Parathyroid adenoma (tissue), 2 donors: ENCODE measurements at regions not wholly inside any gene's neighbourhood (a gene's known extent, or its start where the extent isn't known, plus 50 kb on each side); places are given as distances from the start of the nearest gene placed in this dataset.

ENCODE experiments used
- H2AFZ ChIP-seq: fragments of 300-600 bp; sonication (generic); one replicate; pipeline ENCODE4 v1.7.0; 2017; ENCODE audit warnings: antibody characterized with exemption, mild to moderate bottlenecking
- H3K27ac ChIP-seq: fragments of 300-600 bp; sonication (generic); one replicate; pipeline ENCODE4 v1.7.0; 2017
- H3K27me3 ChIP-seq: fragments of 300-600 bp; sonication (generic); one replicate; pipeline ENCODE4 v1.7.0; 2017; ENCODE audit warnings: low read length; ENCODE audit not compliant: control insufficient read depth, insufficient read depth
- H3K36me3 ChIP-seq: fragments of 300-600 bp; sonication (generic); one replicate; pipeline ENCODE4 v1.7.0; 2017; ENCODE audit warnings: low read length; ENCODE audit not compliant: control insufficient read depth, insufficient read depth
- H3K4me1 ChIP-seq: fragments of 300-600 bp; sonication (generic); one replicate; pipeline ENCODE4 v1.7.0; 2017; ENCODE audit warnings: control low read depth
- H3K4me2 ChIP-seq: fragments of 300-600 bp; sonication (generic); one replicate; pipeline ENCODE4 v1.7.0; 2017; ENCODE audit warnings: low read length
- H3K4me3 ChIP-seq: fragments of 300-600 bp; sonication (generic); one replicate; pipeline ENCODE4 v1.7.0; 2017; ENCODE audit warnings: low read depth, low read length
- H3K79me2 ChIP-seq: fragments of 300-600 bp; sonication (generic); one replicate; pipeline ENCODE4 v1.7.0; 2017; ENCODE audit warnings: control low read depth
- H3K9ac ChIP-seq: fragments of 300-600 bp; sonication (generic); one replicate; pipeline ENCODE4 v1.7.0; 2017; ENCODE audit warnings: mild to moderate bottlenecking
- H3K9me3 ChIP-seq: fragments of 300-600 bp; sonication (generic); one replicate; pipeline ENCODE4 v1.7.0; 2017; ENCODE audit warnings: low read length; ENCODE audit not compliant: control insufficient read depth
- CTCF ChIP-seq: fragments of 300-600 bp; sonication (generic); IDR thresholded peaks from one replicate; pipeline ENCODE4 v1.7.0; 2017; ENCODE audit warnings: antibody characterized with exemption, mild to moderate bottlenecking
- donor health status: primary hyperparathyroidism.

- Histone ChIP-seq H3K9ac (no peak overlapping the region), H3K27ac (no peak overlapping the region), H3K9me3 (no peaks in the 10 kb centered on the region), H3K4me3 (no peak overlapping the region), H3K36me3 (no peaks in the 10 kb centered on the region), H3K79me2 (no peaks in the 10 kb centered on the region), H3K4me2 (no peak overlapping the region), H2AFZ (no peak overlapping the region), H3K4me1 (no peaks in the 10 kb centered on the region), H3K27me3 (no peaks in the 10 kb centered on the region)
- no peak for TF ChIP-seq CTCF
These were observed 372.7 kb downstream of the LIG4 start for GRCh38 chr13:107842562-107843180.

- Histone ChIP-seq H3K4me2 (no peak overlapping the region), H3K9ac (no peak overlapping the region)
These were observed 376.7 kb downstream of the LIG4 start for GRCh38 chr13:107838588-107839161.

GRCh38 chr13:107836685-107837084, 378.7 kb downstream of the LIG4 start:
- Histone ChIP-seq H3K9ac (no peak overlapping the region), H3K4me3 (no peak overlapping the region), H3K4me2 (no peak overlapping the region), H3K27me3 (no peaks in the 10 kb centered on the region), H3K9me3 (no peaks in the 10 kb centered on the region), H3K27ac (no peak overlapping the region), H3K79me2 (peaks cover 2% of the 10 kb centered on the region), H3K4me1 (no peaks in the 10 kb centered on the region), H3K36me3 (no peaks in the 10 kb centered on the region), H2AFZ (no peak overlapping the region)
- no peak for TF ChIP-seq CTCF

More at GRCh38 chr13:107838588-107839161, 376.7 kb downstream of the LIG4 start:
- H3K79me2 ChIP-seq: no peaks in the 10 kb centered on the region
- H2AFZ ChIP-seq: no peak overlapping the region
- TF ChIP-seq CTCF: no peak
- H3K9me3 ChIP-seq: no peaks in the 10 kb centered on the region
- no peaks in the 10 kb centered on the region for H3K4me1 ChIP-seq
- H3K36me3 ChIP-seq: no peaks in the 10 kb centered on the region
- no peaks in the 10 kb centered on the region for H3K27me3 ChIP-seq
- H3K4me3 ChIP-seq: no peak overlapping the region
- H3K27ac ChIP-seq: no peak overlapping the region

- no peak overlapping the region for H3K4me2 ChIP-seq
- TF ChIP-seq CTCF: no peak
These were observed 379.9 kb downstream of the LIG4 start for GRCh38 chr13:107835339-107836018.

More at GRCh38 chr13:107835339-107836018, 379.9 kb downstream of the LIG4 start:
- H3K9me3 ChIP-seq: no peaks in the 10 kb centered on the region
- H3K4me1 ChIP-seq: no peaks in the 10 kb centered on the region
- H3K79me2 ChIP-seq: peaks cover 2% of the 10 kb centered on the region
- no peak overlapping the region for H3K9ac ChIP-seq
- H3K27me3 ChIP-seq: no peaks in the 10 kb centered on the region
- H3K36me3 ChIP-seq: no peaks in the 10 kb centered on the region
- no peak overlapping the region for H2AFZ ChIP-seq
- no peak overlapping the region for H3K4me3 ChIP-seq
- H3K27ac ChIP-seq: no peak overlapping the region
